ENCODE measurements at regions not wholly inside any gene's neighbourhood (a gene's known extent, or its start where the extent isn't known, plus 50 kb on each side); places are given as distances from the start of the nearest gene placed in this dataset.

DNA sequence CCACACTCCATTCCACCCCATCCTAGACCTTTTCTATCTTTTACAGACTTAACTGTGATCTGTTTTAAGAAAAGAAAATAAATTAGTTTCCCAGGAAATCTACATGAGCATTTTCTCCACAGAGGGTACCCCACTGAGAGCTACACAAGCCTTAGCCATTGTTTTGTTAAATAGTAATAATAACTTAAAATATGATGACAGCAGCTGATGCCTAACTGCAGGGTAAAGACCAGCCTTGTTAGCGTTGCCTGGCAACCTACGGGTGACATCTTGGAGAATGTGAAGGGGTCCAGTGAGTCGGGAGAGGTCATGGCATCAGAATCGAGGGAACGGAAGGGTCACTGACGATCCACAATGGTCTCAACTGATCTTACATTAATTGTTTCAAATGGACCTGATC, 233.2 kb upstream of the PBX1 start:
- H3K27me3 Mint-ChIP-seq (ENCODE audit: unreplicated experiment), result peaks cover 9% of the 10 kb centered on the region
- DNase-seq (ENCODE audit: extremely low spot score, unreplicated experiment), result no peak
- H3K4me3 Mint-ChIP-seq (ENCODE audit: unreplicated experiment), result no peak overlapping the region
- peaks cover 19% of the 10 kb centered on the region for H3K9me3 Mint-ChIP-seq (ENCODE audit: unreplicated experiment)
- no peak overlapping the region for H3K27ac Mint-ChIP-seq (ENCODE audit: unreplicated experiment)
- TF ChIP-seq, protein P1, sequence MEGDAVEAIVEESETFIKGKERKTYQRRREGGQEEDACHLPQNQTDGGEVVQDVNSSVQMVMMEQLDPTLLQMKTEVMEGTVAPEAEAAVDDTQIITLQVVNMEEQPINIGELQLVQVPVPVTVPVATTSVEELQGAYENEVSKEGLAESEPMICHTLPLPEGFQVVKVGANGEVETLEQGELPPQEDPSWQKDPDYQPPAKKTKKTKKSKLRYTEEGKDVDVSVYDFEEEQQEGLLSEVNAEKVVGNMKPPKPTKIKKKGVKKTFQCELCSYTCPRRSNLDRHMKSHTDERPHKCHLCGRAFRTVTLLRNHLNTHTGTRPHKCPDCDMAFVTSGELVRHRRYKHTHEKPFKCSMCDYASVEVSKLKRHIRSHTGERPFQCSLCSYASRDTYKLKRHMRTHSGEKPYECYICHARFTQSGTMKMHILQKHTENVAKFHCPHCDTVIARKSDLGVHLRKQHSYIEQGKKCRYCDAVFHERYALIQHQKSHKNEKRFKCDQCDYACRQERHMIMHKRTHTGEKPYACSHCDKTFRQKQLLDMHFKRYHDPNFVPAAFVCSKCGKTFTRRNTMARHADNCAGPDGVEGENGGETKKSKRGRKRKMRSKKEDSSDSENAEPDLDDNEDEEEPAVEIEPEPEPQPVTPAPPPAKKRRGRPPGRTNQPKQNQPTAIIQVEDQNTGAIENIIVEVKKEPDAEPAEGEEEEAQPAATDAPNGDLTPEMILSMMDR (IDR thresholded peaks at IDR 0.05), result no peak
- H3K36me3 Mint-ChIP-seq (ENCODE audit: unreplicated experiment), result no peaks in the 10 kb centered on the region
- peaks cover 2% of the 10 kb centered on the region for H3K4me1 Mint-ChIP-seq (ENCODE audit: unreplicated experiment)

DNA sequence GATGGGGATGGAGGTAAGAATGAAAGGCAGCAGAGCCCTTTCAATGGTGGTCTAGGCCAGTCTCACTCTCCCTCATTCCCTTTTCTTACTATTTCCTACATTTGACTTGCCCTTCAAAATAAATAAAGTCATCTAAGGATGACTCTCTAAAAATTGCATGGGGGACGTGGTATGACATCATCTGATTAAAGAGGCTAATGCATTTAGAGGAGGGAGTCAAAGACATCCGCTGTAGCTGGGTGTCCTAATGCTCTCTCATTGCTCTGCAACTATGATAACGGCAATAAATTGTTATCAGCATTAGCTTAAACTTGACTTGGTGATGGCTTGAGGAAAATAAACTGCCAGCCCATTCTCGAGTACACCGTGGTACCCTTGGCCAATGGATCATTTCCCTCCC, 225.6 kb upstream of the PBX1 start:
- Mint-ChIP-seq H3K27ac (ENCODE audit: unreplicated experiment) (no peak overlapping the region), H3K4me1 (ENCODE audit: unreplicated experiment) (no peaks in the 10 kb centered on the region), H3K36me3 (ENCODE audit: unreplicated experiment) (no peaks in the 10 kb centered on the region), H3K27me3 (ENCODE audit: unreplicated experiment) (no peaks in the 10 kb centered on the region), H3K4me3 (ENCODE audit: unreplicated experiment) (no peak overlapping the region), H3K9me3 (ENCODE audit: unreplicated experiment) (no peaks in the 10 kb centered on the region)
- TF ChIP-seq, protein P1 (IDR thresholded peaks at IDR 0.05), result no peak
- no peak for DNase-seq (ENCODE audit: extremely low spot score, unreplicated experiment)

DNA sequence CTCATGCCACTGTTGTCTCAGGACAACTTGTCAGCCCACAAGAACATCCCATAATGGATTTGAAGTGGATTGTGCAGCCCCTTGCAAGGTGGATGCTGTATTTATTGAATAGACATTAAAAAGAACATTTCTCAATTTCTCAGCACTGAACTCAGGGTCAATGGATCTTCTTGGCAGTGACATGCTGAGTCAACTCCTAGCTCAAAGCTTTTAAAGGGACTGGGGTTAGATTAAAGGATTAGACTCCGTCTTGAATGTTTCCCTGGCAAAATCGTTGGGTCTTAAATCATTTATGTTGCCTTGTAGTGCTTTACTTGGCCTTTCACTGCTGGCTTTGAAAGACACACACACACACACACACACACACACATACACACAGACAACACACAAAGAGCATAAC, 221.6 kb upstream of the PBX1 start:
- Mint-ChIP-seq H3K27me3 (ENCODE audit: unreplicated experiment) (no peaks in the 10 kb centered on the region), H3K4me1 (ENCODE audit: unreplicated experiment) (no peaks in the 10 kb centered on the region), H3K4me3 (ENCODE audit: unreplicated experiment) (no peak overlapping the region), H3K27ac (ENCODE audit: unreplicated experiment) (no peak overlapping the region), H3K9me3 (ENCODE audit: unreplicated experiment) (peaks cover 4% of the 10 kb centered on the region), H3K36me3 (ENCODE audit: unreplicated experiment) (no peaks in the 10 kb centered on the region)
- no peak for DNase-seq (ENCODE audit: extremely low spot score, unreplicated experiment)
- TF ChIP-seq, protein P1 (IDR thresholded peaks at IDR 0.05), result no peak

DNA sequence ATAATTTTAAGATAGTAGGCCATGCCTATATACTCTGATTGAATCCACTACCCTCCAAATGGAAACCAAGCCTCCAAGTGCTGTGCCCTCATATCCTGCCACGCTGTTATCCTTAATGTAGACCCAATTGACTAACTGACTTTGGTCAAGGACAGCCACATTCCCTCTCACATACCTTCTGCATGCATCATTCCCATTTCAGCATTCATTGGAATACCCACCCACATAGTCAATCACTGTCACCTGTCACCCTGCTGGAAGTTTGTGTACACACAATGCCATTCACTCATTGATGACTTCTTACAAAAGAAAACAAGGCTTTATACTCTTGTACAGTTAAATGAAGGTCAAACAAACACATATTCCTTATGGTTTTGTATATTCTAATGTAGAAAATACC, 221.1 kb upstream of the PBX1 start:
- no peaks in the 10 kb centered on the region for H3K27me3 Mint-ChIP-seq (ENCODE audit: unreplicated experiment)
- no peaks in the 10 kb centered on the region for H3K4me1 Mint-ChIP-seq (ENCODE audit: unreplicated experiment)
- H3K27ac Mint-ChIP-seq (ENCODE audit: unreplicated experiment), result no peak overlapping the region
- no peak for DNase-seq (ENCODE audit: extremely low spot score, unreplicated experiment)
- peaks cover 4% of the 10 kb centered on the region for H3K9me3 Mint-ChIP-seq (ENCODE audit: unreplicated experiment)
- TF ChIP-seq, protein P1 (IDR thresholded peaks at IDR 0.05), result no peak
- no peak overlapping the region for H3K4me3 Mint-ChIP-seq (ENCODE audit: unreplicated experiment)
- no peaks in the 10 kb centered on the region for H3K36me3 Mint-ChIP-seq (ENCODE audit: unreplicated experiment)

DNA sequence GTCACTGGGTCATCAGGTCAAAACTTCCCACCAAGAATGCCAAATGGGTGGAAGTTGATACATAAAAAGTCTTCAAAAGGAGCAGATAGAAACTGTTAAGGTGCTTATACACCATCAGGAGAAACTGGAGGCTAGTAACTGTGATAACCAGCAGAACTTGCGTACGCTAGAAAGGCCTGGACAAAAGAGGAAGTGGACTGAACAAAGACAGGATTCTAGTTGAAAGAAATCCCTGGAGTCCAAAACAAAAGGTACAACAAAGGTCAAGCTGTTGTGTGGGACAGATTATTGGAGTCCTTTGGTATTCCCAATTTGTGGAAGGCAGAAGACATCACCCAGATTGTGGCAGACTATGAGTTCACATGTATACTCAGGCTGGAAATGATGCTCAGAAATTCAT, 215.8 kb upstream of the PBX1 start:
- Mint-ChIP-seq H3K36me3 (ENCODE audit: unreplicated experiment) (no peaks in the 10 kb centered on the region), H3K9me3 (ENCODE audit: unreplicated experiment) (peaks cover 14% of the 10 kb centered on the region), H3K4me3 (ENCODE audit: unreplicated experiment) (no peak overlapping the region), H3K27me3 (ENCODE audit: unreplicated experiment) (no peaks in the 10 kb centered on the region), H3K27ac (ENCODE audit: unreplicated experiment) (no peak overlapping the region), H3K4me1 (ENCODE audit: unreplicated experiment) (no peaks in the 10 kb centered on the region)
- no peak for DNase-seq (ENCODE audit: extremely low spot score, unreplicated experiment)
- TF ChIP-seq, protein P1 (IDR thresholded peaks at IDR 0.05), result no peak
